Esophagus muscularis mucosa (tissue), 4 donors: ENCODE measurements at regions not wholly inside any gene's neighbourhood (a gene's known extent, or its start where the extent isn't known, plus 50 kb on each side); places are given as distances from the start of the nearest gene placed in this dataset.

Source experiments
- CTCF ChIP-seq, 3 experiments: fragments of 200-600 bp in 2 of 3; fragments of 450-650 bp in 1 of 3; sonication (generic) in 2 of 3; IDR thresholded peaks; one replicate each; pipeline ENCODE4 v1.5.1; 2017 to 2019; ENCODE audit warnings: antibody characterized with exemption in 3 of 3, mild to moderate bottlenecking in 2 of 3, moderate library complexity in 1 of 3
- EP300 ChIP-seq: sonication (generic); formaldehyde crosslinking; IDR thresholded peaks from one replicate; pipeline ENCODE4 v1.6.1; 2017; ENCODE audit warnings: antibody characterized with exemption
- POLR2AphosphoS5 ChIP-seq, 2 donors: sonication (generic); formaldehyde crosslinking; IDR thresholded peaks; one replicate each; pipeline ENCODE4 v1.6.1; 2017; ENCODE audit warnings: antibody characterized with exemption in 2 of 2

GRCh38 chr6:91754691-91755090 lies 1167.8 kb upstream of the MAP3K7 start:
- TF ChIP-seq POLR2AphosphoS5 (IDR thresholded peaks at IDR 0.05) (no peak), EP300 (no peak), CTCF (IDR thresholded peaks at IDR 0.05) (no peak)
